HG02870 (cell line): ENCODE measurements at regions not wholly inside any gene's neighbourhood (a gene's known extent, or its start where the extent isn't known, plus 50 kb on each side); places are given as distances from the start of the nearest gene placed in this dataset.

Experiments used
- ATAC-seq: cut with Tn5 transposase; IDR thresholded peaks from one replicate; pipeline ENCODE4 v1.9.1; 2021; ENCODE audit warnings: mild to moderate bottlenecking, moderate library complexity; ENCODE audit not compliant: unreplicated experiment

GRCh38 chr9:107991581-107991980 lies 502.0 kb upstream of the KLF4 start:
- no peak for ATAC-seq

GRCh38 chr9:107989544-107989943 lies 500.0 kb upstream of the KLF4 start:
- ATAC-seq, result no peak

GRCh38 chr9:107989099-107989498 lies 499.5 kb upstream of the KLF4 start:
- ATAC-seq, result no peak

GRCh38 chr9:107984956-107985355 lies 495.4 kb upstream of the KLF4 start:
- ATAC-seq, result no peak

- no peak for ATAC-seq
Observed at GRCh38 chr9:107983762-107984161, 494.2 kb upstream of the KLF4 start.

- ATAC-seq, result no peak
Observed at GRCh38 chr9:107983181-107983603, 493.6 kb upstream of the KLF4 start.

- ATAC-seq, result no peak
Observed at GRCh38 chr9:107982745-107983144, 493.2 kb upstream of the KLF4 start.

GRCh38 chr9:107982001-107982400 lies 492.4 kb upstream of the KLF4 start:
- no peak for ATAC-seq

GRCh38 chr9:107980984-107981383 lies 491.4 kb upstream of the KLF4 start:
- no peak for ATAC-seq

- no peak for ATAC-seq
Observed at GRCh38 chr9:107976767-107977166, 487.2 kb upstream of the KLF4 start.

- ATAC-seq, result no peak
Observed at GRCh38 chr9:107975426-107976010, 485.9 kb upstream of the KLF4 start.

GRCh38 chr9:107973451-107973850 lies 483.9 kb upstream of the KLF4 start:
- ATAC-seq, result no peak

GRCh38 chr9:107972346-107972745 lies 482.8 kb upstream of the KLF4 start:
- ATAC-seq, result no peak

GRCh38 chr9:107971241-107971640 lies 481.7 kb upstream of the KLF4 start:
- no peak for ATAC-seq

GRCh38 chr9:107970726-107971125 lies 481.2 kb upstream of the KLF4 start:
- ATAC-seq, result no peak

- no peak for ATAC-seq
Observed at GRCh38 chr9:107969727-107970126, 480.2 kb upstream of the KLF4 start.

- ATAC-seq, result no peak
Observed at GRCh38 chr9:107969141-107969540, 479.6 kb upstream of the KLF4 start.

- no peak for ATAC-seq
Observed at GRCh38 chr9:107963246-107963645, 473.7 kb upstream of the KLF4 start.

GRCh38 chr9:107960916-107961315 lies 471.3 kb upstream of the KLF4 start:
- no peak for ATAC-seq

- ATAC-seq, result no peak
Observed at GRCh38 chr9:107954312-107954711, 464.7 kb upstream of the KLF4 start.

GRCh38 chr9:107953556-107954125 lies 464.1 kb upstream of the KLF4 start:
- no peak for ATAC-seq

GRCh38 chr9:107952773-107953172 lies 463.2 kb upstream of the KLF4 start:
- ATAC-seq, result no peak

GRCh38 chr9:107951511-107951910 lies 461.9 kb upstream of the KLF4 start:
- ATAC-seq, result no peak
